ENCODE measurements at regions not wholly inside any gene's neighbourhood (a gene's known extent, or its start where the extent isn't known, plus 50 kb on each side); places are given as distances from the start of the nearest gene placed in this dataset.
A peak's percentile ranks its signal among the peaks of the same experiment; 100 is the strongest.

- no peak overlapping the region for H3K27ac Mint-ChIP-seq
- no peaks in the 10 kb centered on the region for H3K36me3 Mint-ChIP-seq
- peaks cover 20% of the 10 kb centered on the region for H3K27me3 Mint-ChIP-seq
- peaks cover 2% of the 10 kb centered on the region for H3K27me3 ChIP-seq (ENCODE audit: control insufficient read depth, insufficient read depth, low read length)
- no peaks in the 10 kb centered on the region for H3K36me3 ChIP-seq (ENCODE audit: control insufficient read depth, insufficient read depth, low read length)
- H3K27ac ChIP-seq (ENCODE audit: insufficient read depth, low read length, poor library complexity, severe bottlenecking): no peak overlapping the region
- no peak for DNase-seq
- ATAC-seq (ENCODE audit: low read depth in 2 of 2): no peak
- H3K4me1 Mint-ChIP-seq: no peaks in the 10 kb centered on the region
- peaks cover 0 to 2% (median 0%) of the 10 kb centered on the region in 7 donors for H3K9me3 Mint-ChIP-seq
- H3K4me3 ChIP-seq (ENCODE audit: low read depth, low read length): no peak overlapping the region
- H3K4me3 Mint-ChIP-seq: no peak overlapping the region
- no peaks in the 10 kb centered on the region for H3K9me3 ChIP-seq (ENCODE audit: control insufficient read depth in 2 of 2, low read length in 2 of 2)
- H3K4me1 ChIP-seq (ENCODE audit: control insufficient read depth, insufficient read depth, low read length, poor library complexity, severe bottlenecking): no peaks in the 10 kb centered on the region
Observed at GRCh38 chr15:39391230-39391629, 189.6 kb upstream of the THBS1 start.

- H3K4me1 ChIP-seq (ENCODE audit: control insufficient read depth, insufficient read depth, low read length, poor library complexity, severe bottlenecking): no peaks in the 10 kb centered on the region
- peaks cover 0 to 3% (median 0%) of the 10 kb centered on the region in 7 donors for H3K9me3 Mint-ChIP-seq
- ATAC-seq (ENCODE audit: low read depth in 2 of 2) (no peak), DNase-seq (no peak)
- H3K4me1 Mint-ChIP-seq: no peaks in the 10 kb centered on the region
- H3K27ac ChIP-seq (ENCODE audit: insufficient read depth, low read length, poor library complexity, severe bottlenecking): no peak overlapping the region
- H3K36me3 Mint-ChIP-seq: no peaks in the 10 kb centered on the region
- H3K9me3 ChIP-seq (ENCODE audit: control insufficient read depth in 2 of 2, low read length in 2 of 2): no peaks in the 10 kb centered on the region
- H3K4me3 Mint-ChIP-seq: peak overlapping the region in 1 of 4 donors; percentile 17
- H3K36me3 ChIP-seq (ENCODE audit: control insufficient read depth, insufficient read depth, low read length): no peaks in the 10 kb centered on the region
- no peak overlapping the region for H3K27ac Mint-ChIP-seq
- H3K4me3 ChIP-seq (ENCODE audit: low read depth, low read length): no peak overlapping the region
- peaks cover 16% of the 10 kb centered on the region for H3K27me3 Mint-ChIP-seq
- H3K27me3 ChIP-seq (ENCODE audit: control insufficient read depth, insufficient read depth, low read length): peaks cover 2% of the 10 kb centered on the region
Observed at GRCh38 chr15:39392469-39393047, 188.3 kb upstream of the THBS1 start.

- ATAC-seq (ENCODE audit: low read depth in 2 of 2): no peak
- H3K36me3 ChIP-seq (ENCODE audit: control insufficient read depth, insufficient read depth, low read length): no peaks in the 10 kb centered on the region
- peaks cover 0 to 3% (median 0%) of the 10 kb centered on the region in 7 donors for H3K9me3 Mint-ChIP-seq
- H3K36me3 Mint-ChIP-seq: no peaks in the 10 kb centered on the region
- no peaks in the 10 kb centered on the region for H3K4me1 ChIP-seq (ENCODE audit: control insufficient read depth, insufficient read depth, low read length, poor library complexity, severe bottlenecking)
- H3K27ac ChIP-seq (ENCODE audit: insufficient read depth, low read length, poor library complexity, severe bottlenecking): no peak overlapping the region
- no peak for DNase-seq
- H3K9me3 ChIP-seq (ENCODE audit: control insufficient read depth in 2 of 2, low read length in 2 of 2): no peaks in the 10 kb centered on the region
- peaks cover 21% of the 10 kb centered on the region for H3K27me3 Mint-ChIP-seq
- no peak overlapping the region for H3K27ac Mint-ChIP-seq
- no peak overlapping the region for H3K4me3 Mint-ChIP-seq
- H3K4me1 Mint-ChIP-seq: no peaks in the 10 kb centered on the region
- H3K27me3 ChIP-seq (ENCODE audit: control insufficient read depth, insufficient read depth, low read length): peaks cover 2% of the 10 kb centered on the region
- H3K4me3 ChIP-seq (ENCODE audit: low read depth, low read length): no peak overlapping the region
Observed at GRCh38 chr15:39393575-39394335, 187.1 kb upstream of the THBS1 start.

DNA sequence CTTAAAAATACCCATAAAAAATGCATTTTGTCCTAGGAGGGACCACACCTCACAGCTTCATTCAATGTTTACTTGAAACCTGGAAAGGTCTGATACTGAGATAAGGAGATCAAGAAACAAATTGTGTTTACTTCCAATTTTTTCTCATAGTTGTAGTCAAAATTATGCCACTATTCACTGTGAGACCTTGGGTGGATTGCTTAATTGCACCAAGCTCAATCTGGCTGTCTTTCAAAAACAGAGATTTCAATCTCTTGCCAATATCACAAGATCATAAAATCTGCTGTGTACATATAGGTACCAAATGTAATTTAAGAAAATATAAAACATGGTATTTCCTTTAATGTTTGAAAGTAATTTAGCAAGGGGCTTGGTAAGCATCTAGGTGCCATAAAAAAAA, 186.4 kb upstream of the THBS1 start:
- Mint-ChIP-seq H3K27me3 (peaks cover 21% of the 10 kb centered on the region), H3K9me3 (peaks cover 0 to 3% (median 0%) of the 10 kb centered on the region in 7 donors), H3K4me1 (no peaks in the 10 kb centered on the region), H3K27ac (no peak overlapping the region), H3K4me3 (no peak overlapping the region), H3K36me3 (no peaks in the 10 kb centered on the region)
- DNase-seq (no peak), ATAC-seq (ENCODE audit: low read depth in 2 of 2) (no peak)
- Histone ChIP-seq H3K27ac (ENCODE audit: insufficient read depth, low read length, poor library complexity, severe bottlenecking) (no peak overlapping the region), H3K4me1 (ENCODE audit: control insufficient read depth, insufficient read depth, low read length, poor library complexity, severe bottlenecking) (no peaks in the 10 kb centered on the region), H3K9me3 (ENCODE audit: control insufficient read depth in 2 of 2, low read length in 2 of 2) (no peaks in the 10 kb centered on the region), H3K36me3 (ENCODE audit: control insufficient read depth, insufficient read depth, low read length) (no peaks in the 10 kb centered on the region), H3K4me3 (ENCODE audit: low read depth, low read length) (no peak overlapping the region), H3K27me3 (ENCODE audit: control insufficient read depth, insufficient read depth, low read length) (peaks cover 2% of the 10 kb centered on the region)

DNA sequence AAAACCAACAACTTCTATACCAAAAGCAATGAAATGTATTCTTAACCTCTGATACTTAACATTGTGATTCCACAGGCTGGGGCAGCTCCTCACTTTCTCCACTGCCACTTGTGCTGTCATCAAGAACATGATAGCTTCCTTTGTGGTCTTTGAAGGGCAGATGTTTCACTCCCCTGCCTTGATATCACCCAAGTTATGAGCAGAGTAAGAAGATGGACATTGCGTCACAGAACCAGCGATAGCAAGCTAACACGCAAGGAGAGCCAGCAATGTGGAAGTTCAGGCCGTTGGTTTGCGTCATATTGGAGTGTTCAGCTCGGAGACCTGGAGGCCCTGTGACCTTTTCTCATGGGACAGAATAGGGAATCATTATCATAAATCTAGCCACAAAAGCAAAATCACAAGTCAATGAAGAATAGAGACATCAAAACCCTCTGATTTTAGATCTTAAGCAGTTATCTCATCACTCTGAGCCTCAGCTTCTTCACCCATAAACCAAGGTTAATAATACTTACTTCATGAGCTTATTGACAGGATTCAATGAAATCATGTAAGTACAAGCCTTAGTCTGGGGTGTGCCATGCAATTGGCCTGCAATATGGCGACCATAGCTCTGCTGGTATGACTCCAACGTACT, 183.8 kb upstream of the THBS1 start:
- no peaks in the 10 kb centered on the region for H3K9me3 ChIP-seq (ENCODE audit: control insufficient read depth in 2 of 2, low read length in 2 of 2)
- H3K27me3 ChIP-seq (ENCODE audit: control insufficient read depth, insufficient read depth, low read length): peaks cover 4% of the 10 kb centered on the region
- Mint-ChIP-seq H3K4me1 (no peaks in the 10 kb centered on the region), H3K4me3 (no peak overlapping the region), H3K9me3 (peaks cover 0 to 3% (median 0%) of the 10 kb centered on the region in 7 donors), H3K27ac (no peak overlapping the region), H3K36me3 (no peaks in the 10 kb centered on the region), H3K27me3 (peaks cover 13% of the 10 kb centered on the region)
- ATAC-seq (ENCODE audit: low read depth in 2 of 2) (no peak), DNase-seq (no peak)
- H3K36me3 ChIP-seq (ENCODE audit: control insufficient read depth, insufficient read depth, low read length): no peaks in the 10 kb centered on the region
- no peak overlapping the region for H3K4me3 ChIP-seq (ENCODE audit: low read depth, low read length)
- H3K27ac ChIP-seq (ENCODE audit: insufficient read depth, low read length, poor library complexity, severe bottlenecking): no peak overlapping the region
- H3K4me1 ChIP-seq (ENCODE audit: control insufficient read depth, insufficient read depth, low read length, poor library complexity, severe bottlenecking): no peaks in the 10 kb centered on the region

DNA sequence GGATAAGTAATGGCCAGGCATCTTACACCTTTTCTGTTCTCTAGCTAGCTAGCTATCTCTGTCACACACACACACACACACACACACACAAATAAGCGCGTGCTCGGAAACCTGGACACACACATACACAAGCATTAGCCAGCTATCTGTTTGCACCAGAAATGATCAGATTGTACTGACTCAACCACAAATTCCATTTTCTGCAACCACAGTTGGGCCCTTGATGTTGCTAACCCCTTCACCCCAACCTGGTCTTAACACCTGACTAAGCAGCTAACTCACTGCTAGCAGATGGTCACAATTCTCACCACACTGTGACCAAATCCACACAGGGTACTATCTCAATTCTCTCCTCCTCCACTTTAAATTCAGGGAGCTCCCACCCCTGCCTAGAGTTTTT, 183.0 kb upstream of the THBS1 start:
- Mint-ChIP-seq H3K27me3 (peaks cover 15% of the 10 kb centered on the region), H3K4me3 (no peak overlapping the region), H3K4me1 (no peaks in the 10 kb centered on the region), H3K27ac (no peak overlapping the region), H3K36me3 (no peaks in the 10 kb centered on the region), H3K9me3 (peaks cover 0 to 3% (median 0%) of the 10 kb centered on the region in 7 donors)
- DNase-seq: no peak
- peaks cover 4% of the 10 kb centered on the region for H3K27me3 ChIP-seq (ENCODE audit: control insufficient read depth, insufficient read depth, low read length)
- H3K4me1 ChIP-seq (ENCODE audit: control insufficient read depth, insufficient read depth, low read length, poor library complexity, severe bottlenecking): no peaks in the 10 kb centered on the region
- H3K4me3 ChIP-seq (ENCODE audit: low read depth, low read length): no peak overlapping the region
- H3K27ac ChIP-seq (ENCODE audit: insufficient read depth, low read length, poor library complexity, severe bottlenecking): no peak overlapping the region
- no peaks in the 10 kb centered on the region for H3K36me3 ChIP-seq (ENCODE audit: control insufficient read depth, insufficient read depth, low read length)
- no peaks in the 10 kb centered on the region for H3K9me3 ChIP-seq (ENCODE audit: control insufficient read depth in 2 of 2, low read length in 2 of 2)
- ATAC-seq (ENCODE audit: low read depth in 2 of 2): no peak

GRCh38 chr15:39399600-39399999, 181.3 kb upstream of the THBS1 start:
- H3K4me1 ChIP-seq (ENCODE audit: control insufficient read depth, insufficient read depth, low read length, poor library complexity, severe bottlenecking): no peaks in the 10 kb centered on the region
- H3K27me3 ChIP-seq (ENCODE audit: control insufficient read depth, insufficient read depth, low read length): peaks cover 2% of the 10 kb centered on the region
- Mint-ChIP-seq H3K4me3 (no peak overlapping the region), H3K27me3 (peaks cover 16% of the 10 kb centered on the region), H3K27ac (no peak overlapping the region), H3K9me3 (peaks cover 0 to 4% (median 0%) of the 10 kb centered on the region in 7 donors), H3K4me1 (no peaks in the 10 kb centered on the region), H3K36me3 (no peaks in the 10 kb centered on the region)
- no peak overlapping the region for H3K4me3 ChIP-seq (ENCODE audit: low read depth, low read length)
- ATAC-seq (ENCODE audit: low read depth in 2 of 2): no peak
- no peak overlapping the region for H3K27ac ChIP-seq (ENCODE audit: insufficient read depth, low read length, poor library complexity, severe bottlenecking)
- no peaks in the 10 kb centered on the region for H3K9me3 ChIP-seq (ENCODE audit: control insufficient read depth in 2 of 2, low read length in 2 of 2)
- no peak for DNase-seq
- no peaks in the 10 kb centered on the region for H3K36me3 ChIP-seq (ENCODE audit: control insufficient read depth, insufficient read depth, low read length)
